ENCODE measurements at regions not wholly inside any gene's neighbourhood (a gene's known extent, or its start where the extent isn't known, plus 50 kb on each side); places are given as distances from the start of the nearest gene placed in this dataset.

- H3K27ac ChIP-seq (ENCODE audit: low read depth, low read length), result no peak overlapping the region
- no peak overlapping the region for H3K4me2 ChIP-seq (ENCODE audit: insufficient read depth in 1 of 2, low read depth in 2 of 2, low read length in 2 of 2)
These were observed 54.4 kb upstream of the RBM24 start for GRCh38 chr6:17226786-17227233.

More at GRCh38 chr6:17226786-17227233, 54.4 kb upstream of the RBM24 start:
- H2BK15ac ChIP-seq (ENCODE audit: low read length), result no peak overlapping the region
- no peaks in the 10 kb centered on the region for H3K36me3 ChIP-seq (ENCODE audit: control insufficient read depth in 2 of 4, insufficient read depth in 4 of 4, low read length in 3 of 4)
- no peaks in the 10 kb centered on the region for H3K79me1 ChIP-seq (ENCODE audit: low read depth, low read length)
- FAIRE-seq (no peak), DNase-seq (ENCODE audit: low read depth in 1 of 2, low spot score in 2 of 2) (no peak)
- no peak overlapping the region for H3K4me3 ChIP-seq (ENCODE audit: extremely low read depth in 1 of 4, insufficient read depth in 2 of 4, low read depth in 3 of 4, low read length in 4 of 4)
- H3K4ac ChIP-seq (replicated peaks; ENCODE audit: insufficient read length, low read depth, low read length), result no peak overlapping the region
- H2BK20ac ChIP-seq (ENCODE audit: low read length), result no peak overlapping the region
- TF ChIP-seq SP4 (IDR thresholded peaks at IDR 0.05; ENCODE audit: low read length), result no peak
- TF ChIP-seq, protein P1, sequence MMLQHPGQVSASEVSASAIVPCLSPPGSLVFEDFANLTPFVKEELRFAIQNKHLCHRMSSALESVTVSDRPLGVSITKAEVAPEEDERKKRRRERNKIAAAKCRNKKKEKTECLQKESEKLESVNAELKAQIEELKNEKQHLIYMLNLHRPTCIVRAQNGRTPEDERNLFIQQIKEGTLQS (IDR thresholded peaks at IDR 0.05; ENCODE audit: insufficient read depth, low read depth, low read length), result no peak
- TF ChIP-seq, protein P2, sequence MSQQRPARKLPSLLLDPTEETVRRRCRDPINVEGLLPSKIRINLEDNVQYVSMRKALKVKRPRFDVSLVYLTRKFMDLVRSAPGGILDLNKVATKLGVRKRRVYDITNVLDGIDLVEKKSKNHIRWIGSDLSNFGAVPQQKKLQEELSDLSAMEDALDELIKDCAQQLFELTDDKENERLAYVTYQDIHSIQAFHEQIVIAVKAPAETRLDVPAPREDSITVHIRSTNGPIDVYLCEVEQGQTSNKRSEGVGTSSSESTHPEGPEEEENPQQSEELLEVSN (IDR thresholded peaks at IDR 0.05), result no peak
- no peak for TF ChIP-seq POLR2A (IDR thresholded peaks at IDR 0.05; ENCODE audit: control extremely low read depth in 1 of 2, low read depth in 2 of 2, low read length in 2 of 2)
- TF ChIP-seq KDM4A (IDR thresholded peaks at IDR 0.05; ENCODE audit: low read depth, low read length, severe bottlenecking), result no peak
- TF ChIP-seq YY1 (IDR thresholded peaks at IDR 0.05; ENCODE audit: low read depth, low read length), result no peak
- TF ChIP-seq TEAD4 (IDR thresholded peaks at IDR 0.05; ENCODE audit: low read depth, low read length), result no peak
- TF ChIP-seq HDAC2 (IDR thresholded peaks at IDR 0.05; ENCODE audit: borderline replicate concordance in 1 of 2, low read depth in 2 of 2, low read length in 2 of 2), result no peak
- TF ChIP-seq RXRA (IDR thresholded peaks at IDR 0.05; ENCODE audit: insufficient read depth, low read depth, low read length), result no peak
- no peak for TF ChIP-seq ASH2L (IDR thresholded peaks at IDR 0.05; ENCODE audit: low read length)
- no peak for TF ChIP-seq GABPA (IDR thresholded peaks at IDR 0.05; ENCODE audit: borderline replicate concordance, insufficient read depth, low read length)
- no peak for TF ChIP-seq TCF12 (IDR thresholded peaks at IDR 0.05; ENCODE audit: low read depth, low read length)
- TF ChIP-seq EP300 (IDR thresholded peaks at IDR 0.05; ENCODE audit: borderline replicate concordance in 1 of 2, low read depth in 2 of 2, low read length in 2 of 2), result no peak
- TF ChIP-seq SUZ12 (IDR thresholded peaks at IDR 0.05; ENCODE audit: low read length), result no peak
- no peak overlapping the region for H3K56ac ChIP-seq (replicated peaks; ENCODE audit: insufficient read length, low read depth, low read length)
- no peak overlapping the region for H3K14ac ChIP-seq (ENCODE audit: insufficient read length)
- no peak overlapping the region for H4K8ac ChIP-seq (ENCODE audit: extremely low read depth, insufficient read depth, low read length)
- no peak overlapping the region for H4K91ac ChIP-seq (replicated peaks; ENCODE audit: insufficient read length, low read length)
- no peaks in the 10 kb centered on the region for H3K4me1 ChIP-seq (replicated peaks in 1 of 4; ENCODE audit: control insufficient read depth in 3 of 4, insufficient read depth in 4 of 4, low read length in 3 of 4)
- 81% methylated on average over 2 of the region's 2 CpGs; no CpG with 5 or more reads in 1 of the 2 experiments for WGBS, 2 experiments (ENCODE audit: extremely low coverage in 1 of 2, insufficient coverage in 1 of 2, insufficient read length in 1 of 2, insufficient replicate concordance in 2 of 2, low coverage in 1 of 2, low lambda C conversion rate in 2 of 2, missing lambda C conversion rate in 1 of 2)
- no peaks in the 10 kb centered on the region for H3K79me2 ChIP-seq (ENCODE audit: control insufficient read depth in 1 of 2, insufficient read depth in 2 of 2, low read length in 2 of 2)
- H4K20me1 ChIP-seq (replicated peaks in 1 of 2; ENCODE audit: control insufficient read depth in 1 of 2, insufficient read depth in 2 of 2, low read length in 2 of 2), result no peaks in the 10 kb centered on the region
- H4K5ac ChIP-seq (ENCODE audit: insufficient read length, low read depth, low read length), result no peak overlapping the region
- CTCF ChIA-PET (ENCODE audit: partially characterized antibody), result interaction anchor here (0.6 kb wide), 1 partner anchor 1523 kb away, joined by 3 read pairs; no protein-coding TSS in a partner anchor
- H2AFZ ChIP-seq (ENCODE audit: low read length), result no peak overlapping the region
- H2AK5ac ChIP-seq (ENCODE audit: low read depth, low read length), result no peak overlapping the region
- H3K23ac ChIP-seq (ENCODE audit: insufficient read length), result no peak overlapping the region
- POLR2A ChIA-PET (ENCODE audit: partially characterized antibody), result interaction anchor here (0.8 kb wide), 1 partner anchor 177 kb away, joined by 4 read pairs; no protein-coding TSS in a partner anchor
- H3K23me2 ChIP-seq (ENCODE audit: low read depth, low read length), result no peaks in the 10 kb centered on the region
- no peak overlapping the region for H3K9ac ChIP-seq (replicated peaks in 1 of 4; ENCODE audit: extremely low read depth in 1 of 4, low read depth in 3 of 4, low read length in 3 of 4)
- H2BK5ac ChIP-seq (ENCODE audit: low read depth, low read length), result no peak overlapping the region
- H2BK120ac ChIP-seq (replicated peaks; ENCODE audit: low read depth, low read length), result no peak overlapping the region
- H3K27me3 ChIP-seq (replicated peaks in 1 of 4; ENCODE audit: control insufficient read depth in 3 of 4, extremely low read depth in 1 of 4, insufficient read depth in 3 of 4, low read length in 3 of 4), result no peaks in the 10 kb centered on the region
- H3K9me3 ChIP-seq (ENCODE audit: insufficient read depth in 2 of 2, low read depth in 1 of 2, low read length in 1 of 2), result peaks cover 0 to 5% of the 10 kb centered on the region in 2 experiments; a peak in 1 of 4 replicates
- H2BK12ac ChIP-seq (ENCODE audit: low read depth, low read length), result no peak overlapping the region
- no peak overlapping the region for H3K18ac ChIP-seq (ENCODE audit: extremely low read depth, low read length)
